PC-9 (cell line): ENCODE measurements at regions not wholly inside any gene's neighbourhood (a gene's known extent, or its start where the extent isn't known, plus 50 kb on each side); places are given as distances from the start of the nearest gene placed in this dataset.

Experiments
- CTCF ChIP-seq: fragments of 200-600 bp; sonication (generic); conservative IDR thresholded peaks from 2 replicates; pipeline ENCODE4 v1.6.1; 2017; ENCODE audit warnings: mixed run types, antibody characterized with exemption, mild to moderate bottlenecking, moderate library complexity
- EZH2 ChIP-seq: fragments of 200-600 bp; sonication (generic); IDR thresholded peaks from 2 replicates; pipeline ENCODE4 v1.8.0; 2017; ENCODE audit warnings: antibody characterized with exemption, low read depth

GRCh38 chrX:109266034-109266433 lies 215.9 kb downstream of the GUCY2F start:
- TF ChIP-seq CTCF (no peak), EZH2 (no peak)
